HCT116 (cell line): ENCODE measurements at regions not wholly inside any gene's neighbourhood (a gene's known extent, or its start where the extent isn't known, plus 50 kb on each side); places are given as distances from the start of the nearest gene placed in this dataset.

Experiments used
- ATAC-seq: fragments of 200-7000 bp; cut with Tn5 transposase; 2 replicates; pipeline ENCODE4 v1.9.1; 2020; ENCODE audit warnings: mild to moderate bottlenecking, moderate library complexity
- BruUV-seq: library from RNA; stranded (reverse); fragments of 400-500 nt; replicated peaks from 2 replicates; lab custom pipeline; 2021; lab: Mats Ljungman, UMichigan
- CTCF ChIA-PET: fragments of 300-600 bp; sonication (Branson Sonifier 250); formaldehyde crosslinking; loops from one replicate; lab custom pipeline; 2021; ENCODE audit warnings: antibody characterized with exemption; lab: Charles Lee
- POLR2A ChIA-PET: fragments of 300-600, 350-600 bp; sonication (Branson Sonifier 250); formaldehyde crosslinking; loops from one replicate; lab custom pipeline; 2021; ENCODE audit warnings: antibody characterized with exemption; lab: Charles Lee
- RAD21 ChIA-PET, 2 experiments: fragments of 300-600 bp; sonication (Branson Sonifier 250); formaldehyde crosslinking; loops; one replicate each; lab custom pipeline; 2023; ENCODE audit warnings: low total read pairs in 2 of 2; ENCODE audit not compliant: uncharacterized antibody in 2 of 2, unreplicated experiment in 2 of 2, low non-redundant PET in 1 of 2; lab: Charles Lee
- DNase-seq: peaks from one replicate; pipeline ENCODE4 v3.0.0-alpha.2; 2010; ENCODE audit warnings: low read depth, low spot score
- H2AFZ ChIP-seq: fragments of 200-600 bp; shearing (Covaris generic), sonication (generic); 2 replicates; pipeline ENCODE4 v1.6.1; 2017; ENCODE audit warnings: low read depth, mixed run types, mixed read lengths, antibody characterized with exemption, low read length; ENCODE audit not compliant: poor library complexity, severe bottlenecking
- H3K27ac ChIP-seq: 2 replicates; pipeline ENCODE4 v1.5.1; 2012; ENCODE audit warnings: low read depth, low read length
- H3K27me3 ChIP-seq: fragments of 200-600 bp; sonication (generic); 2 replicates; pipeline ENCODE4 v1.6.1; 2016; ENCODE audit warnings: mixed run types, low read length, mixed read lengths; ENCODE audit not compliant: insufficient read depth
- H3K36me3 ChIP-seq, 2 experiments: fragments of 200-500 bp in 1 of 2; fragments of 200-600 bp in 1 of 2; sonication (Bioruptor generic) in 1 of 2; sonication (generic) in 1 of 2; 2 replicates each; pipeline versions ENCODE4 v1.5.1 to v1.6.1; 2014 to 2016; ENCODE audit warnings: low read length in 2 of 2, inconsistent platforms in 1 of 2, mixed read lengths in 1 of 2, mixed run types in 1 of 2; ENCODE audit not compliant: insufficient read depth in 2 of 2, control insufficient read depth in 1 of 2
- H3K4me1 ChIP-seq, 2 experiments: fragments of 200-600 bp in 1 of 2; sonication (generic) in 1 of 2; 2 replicates each; pipeline versions ENCODE4 v1.5.1 to v1.6.1; 2012 to 2017; ENCODE audit warnings: low read length in 2 of 2, inconsistent platforms in 1 of 2, mild to moderate bottlenecking in 1 of 2, mixed read lengths in 1 of 2, mixed run types in 1 of 2, moderate library complexity in 1 of 2; ENCODE audit not compliant: insufficient read depth in 2 of 2, control insufficient read depth in 1 of 2
- H3K4me2 ChIP-seq: fragments of 200-600 bp; sonication (generic); 2 replicates; pipeline ENCODE4 v1.6.1; 2017; ENCODE audit warnings: mixed run types, low read length, mixed read lengths
- H3K4me3 ChIP-seq, 2 experiments: fragments of 200-600 bp in 1 of 2; sonication (generic) in 1 of 2; replicated peaks in 1 of 2; 2 replicates each; pipeline ENCODE4 v1.5.1; 2011 to 2016; ENCODE audit warnings: low read length in 2 of 2, control low read depth in 1 of 2, low read depth in 1 of 2, mild to moderate bottlenecking in 1 of 2, mixed read lengths in 1 of 2, mixed run types in 1 of 2
- H3K79me2 ChIP-seq: fragments of 200-600 bp; sonication (generic); 2 replicates; pipeline ENCODE4 v1.6.1; 2017; ENCODE audit warnings: mild to moderate bottlenecking, mixed run types, low read length, moderate library complexity, mixed read lengths; ENCODE audit not compliant: insufficient read depth
- H3K9ac ChIP-seq: fragments of 200-600 bp; sonication (generic); 2 replicates; pipeline ENCODE4 v1.6.1; 2016; ENCODE audit warnings: low read length, mixed read lengths
- H3K9me2 ChIP-seq: fragments of 200-600 bp; sonication (generic), shearing (Covaris generic); 2 replicates; pipeline ENCODE4 v1.6.1; 2017; ENCODE audit warnings: mixed run types, mild to moderate bottlenecking, moderate library complexity; ENCODE audit not compliant: insufficient read depth
- H3K9me3 ChIP-seq, 2 experiments: fragments of 200-500 bp in 1 of 2; fragments of 200-600 bp in 1 of 2; sonication (Bioruptor generic) in 1 of 2; sonication (generic) in 1 of 2; 2 replicates each; pipeline ENCODE4 v1.6.1; 2014 to 2017; ENCODE audit warnings: low read length in 2 of 2, mixed read lengths in 2 of 2, inconsistent platforms in 1 of 2, low read depth in 1 of 2, mild to moderate bottlenecking in 1 of 2, mixed run types in 1 of 2, moderate library complexity in 1 of 2; ENCODE audit not compliant: control insufficient read depth in 1 of 2, insufficient read depth in 1 of 2
- H4K20me1 ChIP-seq: fragments of 200-600 bp; sonication (generic), shearing (Covaris generic); 2 replicates; pipeline ENCODE4 v1.6.1; 2017; ENCODE audit warnings: mixed run types, mild to moderate bottlenecking, moderate library complexity; ENCODE audit not compliant: insufficient read depth
- CEBPB ChIP-seq: IDR thresholded peaks from 2 replicates; pipeline ENCODE4 v1.6.1; 2012; ENCODE audit warnings: low read depth
- EZH2phosphoT487 ChIP-seq: fragments of 200-600 bp; IDR thresholded peaks from 2 replicates; pipeline ENCODE4 v1.6.1; 2018; ENCODE audit warnings: antibody characterized with exemption, borderline replicate concordance
- FOSL1 ChIP-seq: IDR thresholded peaks from 2 replicates; pipeline ENCODE4 v1.6.1; 2012; ENCODE audit warnings: low read depth
- POLR2A ChIP-seq: IDR thresholded peaks from 2 replicates; pipeline ENCODE4 v1.7.0; 2011; ENCODE audit warnings: borderline replicate concordance; ENCODE audit not compliant: insufficient read depth, insufficient read length; ENCODE audit errors: extremely low read depth
- POLR2AphosphoS5 ChIP-seq: IDR thresholded peaks from 2 replicates; pipeline ENCODE4 v1.6.1; 2011; ENCODE audit warnings: mild to moderate bottlenecking, low read depth, low read length, moderate library complexity
- RAD21 ChIP-seq: IDR thresholded peaks from 2 replicates; pipeline ENCODE4 v1.6.1; 2012; ENCODE audit warnings: low read depth, mild to moderate bottlenecking
- REST ChIP-seq: IDR thresholded peaks from 2 replicates; pipeline ENCODE4 v1.6.1; 2012; ENCODE audit warnings: low read depth
- SIN3A ChIP-seq: IDR thresholded peaks from 2 replicates; pipeline ENCODE4 v1.6.1; 2012; ENCODE audit warnings: low read depth
- SRF ChIP-seq: IDR thresholded peaks from 2 replicates; pipeline ENCODE4 v1.6.1; 2012; ENCODE audit warnings: low read depth
- TCF7L2 ChIP-seq: IDR thresholded peaks from 2 replicates; pipeline ENCODE4 v1.7.0; 2011; ENCODE audit warnings: borderline replicate concordance, inconsistent platforms; ENCODE audit not compliant: insufficient read depth, insufficient read length; ENCODE audit errors: extremely low read depth
- ZBTB33 ChIP-seq: IDR thresholded peaks from 2 replicates; pipeline ENCODE4 v1.6.1; 2011; ENCODE audit warnings: mild to moderate bottlenecking, low read length, moderate library complexity; ENCODE audit not compliant: insufficient replicate concordance; ENCODE audit errors: extremely low read depth
- ZFX ChIP-seq: fragments of 450-650 bp; IDR thresholded peaks from 2 replicates; pipeline ENCODE4 v1.6.1; 2017
- intact Hi-C: fragments of 100-400 bp; cut with micrococcal nuclease; formaldehyde crosslinking; loops from 2 replicates; pipeline ENCODE4 v1.10.0; 2022
- TF ChIP-seq, protein P1 (sequence below): IDR thresholded peaks from 2 replicates; pipeline ENCODE4 v1.6.1; 2012

DNA sequence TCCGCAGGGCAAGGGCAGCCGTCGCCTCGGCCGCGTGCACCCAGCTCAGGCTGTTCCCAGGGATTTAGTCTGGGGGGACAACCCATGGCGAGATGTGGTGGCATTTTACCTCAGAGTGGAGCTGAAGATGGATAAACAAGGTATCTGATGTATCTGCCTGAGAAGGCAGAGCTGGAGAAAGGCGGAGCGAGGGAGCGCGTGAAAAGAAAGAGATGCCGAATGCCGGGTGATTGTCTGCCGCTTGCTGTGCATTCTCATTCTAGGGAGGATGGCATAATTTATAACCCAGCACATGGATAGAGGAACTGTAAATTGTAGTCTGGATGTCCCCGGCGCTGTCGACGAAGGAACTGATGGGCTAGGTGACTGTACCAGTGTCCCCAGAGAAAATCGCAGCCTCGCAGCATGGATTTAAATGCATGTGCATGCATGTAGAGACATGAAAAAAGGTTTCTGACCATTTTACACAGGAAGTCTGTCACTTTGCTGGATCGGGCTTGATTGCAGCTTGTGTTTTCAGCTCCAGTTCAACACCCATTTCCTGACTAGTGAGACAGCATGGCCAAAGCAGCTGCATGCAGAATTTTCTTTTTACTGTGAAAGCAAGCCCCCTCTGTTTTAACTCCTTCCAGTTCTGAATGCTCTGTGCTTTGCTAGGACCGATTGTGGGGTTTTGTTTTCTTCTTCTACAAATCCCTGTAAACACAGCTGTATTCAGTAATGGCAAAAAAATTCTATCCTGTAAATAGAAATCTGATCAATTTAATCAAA lies 149.7 kb downstream of the PRL start:
- H3K4me2 ChIP-seq: no peak overlapping the region
- ChIA-PET POLR2A (no interaction called here), RAD21 (no interaction called here), CTCF (no interaction called here)
- TF ChIP-seq POLR2A: no peak
- no peak for TF ChIP-seq ZFX
- TF ChIP-seq, protein P1, sequence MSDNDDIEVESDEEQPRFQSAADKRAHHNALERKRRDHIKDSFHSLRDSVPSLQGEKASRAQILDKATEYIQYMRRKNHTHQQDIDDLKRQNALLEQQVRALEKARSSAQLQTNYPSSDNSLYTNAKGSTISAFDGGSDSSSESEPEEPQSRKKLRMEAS: no peak
- TF ChIP-seq EZH2phosphoT487: no peak
- TF ChIP-seq SRF: no peak
- ATAC-seq (no peak), DNase-seq (no peak)
- no peaks in the 10 kb centered on the region for H3K36me3 ChIP-seq
- H3K4me3 ChIP-seq: no peak overlapping the region
- no peak overlapping the region for H3K9ac ChIP-seq
- intact Hi-C loops: no loop called here
- no peaks in the 10 kb centered on the region for H3K4me1 ChIP-seq
- no TSS peak for BruUV-seq
- no peak overlapping the region for H2AFZ ChIP-seq
- no peaks in the 10 kb centered on the region for H4K20me1 ChIP-seq
- H3K9me2 ChIP-seq: no peaks in the 10 kb centered on the region
- H3K9me3 ChIP-seq: no peaks in the 10 kb centered on the region
- no peak overlapping the region for H3K27ac ChIP-seq
- no peaks in the 10 kb centered on the region; the same call in 1 of the 2 replicates for H3K27me3 ChIP-seq
- H3K79me2 ChIP-seq: no peaks in the 10 kb centered on the region

DNA sequence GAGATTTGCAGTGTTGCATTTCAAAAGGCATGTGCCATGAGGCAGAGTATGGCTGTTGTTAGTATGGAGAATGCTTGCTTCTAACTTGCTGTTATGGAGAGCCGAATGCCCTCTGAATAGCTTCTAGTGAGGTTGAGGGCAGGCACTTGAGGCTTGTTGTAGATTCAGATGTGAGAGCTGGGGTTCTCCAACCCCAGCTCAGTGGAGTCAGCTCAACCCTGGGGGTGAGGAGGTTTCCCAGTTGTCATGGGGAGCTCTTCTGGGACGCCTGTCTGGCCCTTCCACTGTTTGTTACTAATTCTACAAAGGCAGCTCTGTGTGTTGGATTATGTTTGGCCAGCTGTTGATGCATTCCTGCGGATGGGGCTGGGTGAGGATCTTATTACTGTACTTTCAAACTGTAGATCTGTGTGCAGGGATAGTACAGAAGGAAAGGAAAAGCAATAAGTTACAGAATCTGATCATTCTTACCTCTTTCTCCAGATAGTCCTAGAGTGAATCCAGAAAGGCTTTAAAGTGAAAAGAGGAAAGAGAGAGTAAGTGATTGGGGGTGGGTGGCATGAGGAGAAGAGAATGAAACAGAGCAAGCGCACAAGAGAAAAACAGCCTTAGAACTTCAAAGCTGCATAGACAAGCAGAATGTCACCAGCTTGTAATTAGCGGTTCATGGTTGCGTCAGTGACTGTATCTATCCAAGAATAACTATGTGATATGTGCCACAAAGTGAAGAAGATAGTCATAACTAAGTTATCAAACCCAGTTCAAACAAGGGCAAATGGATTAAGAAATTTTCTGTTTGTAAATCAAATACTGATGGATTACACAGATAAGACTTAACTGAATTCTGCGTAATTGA lies 148.7 kb downstream of the PRL start:
- H3K9ac ChIP-seq: no peak overlapping the region
- no peak overlapping the region for H2AFZ ChIP-seq
- ChIA-PET POLR2A (no interaction called here), RAD21 (no interaction called here), CTCF (no interaction called here)
- no peaks in the 10 kb centered on the region for H3K9me2 ChIP-seq
- DNase-seq: no peak
- no peak for ATAC-seq
- no peaks in the 10 kb centered on the region for H3K79me2 ChIP-seq
- H3K4me1 ChIP-seq: no peaks in the 10 kb centered on the region
- H3K27me3 ChIP-seq: no peaks in the 10 kb centered on the region; the same call in 1 of the 2 replicates
- H3K36me3 ChIP-seq: no peaks in the 10 kb centered on the region
- no TSS peak for BruUV-seq
- no peak overlapping the region for H3K27ac ChIP-seq
- intact Hi-C loops: no loop called here
- H3K4me2 ChIP-seq: no peak overlapping the region
- no peaks in the 10 kb centered on the region for H4K20me1 ChIP-seq
- H3K4me3 ChIP-seq: no peak overlapping the region
- H3K9me3 ChIP-seq: no peaks in the 10 kb centered on the region
- no peak for TF ChIP-seq ZBTB33
- TF ChIP-seq FOSL1: no peak
- TF ChIP-seq RAD21: no peak
- no peak for TF ChIP-seq POLR2AphosphoS5
- TF ChIP-seq CEBPB: no peak
- TF ChIP-seq REST: no peak
- TF ChIP-seq EZH2phosphoT487: no peak
- TF ChIP-seq ZFX: no peak
- TF ChIP-seq TCF7L2: no peak
- no peak for TF ChIP-seq SIN3A
